Erythroblast (primary cell): ENCODE measurements at regions not wholly inside any gene's neighbourhood (a gene's known extent, or its start where the extent isn't known, plus 50 kb on each side); places are given as distances from the start of the nearest gene placed in this dataset.
"Not testable (repeated sequence)": the region's sequence is repeated elsewhere in the genome, so short reads cannot be mapped to it uniquely, and the experiment has no call there.

Source experiments
- GATA1 ChIP-seq: IDR thresholded peaks from 2 replicates; pipeline ENCODE4 v1.6.1; 2011; ENCODE audit warnings: low read depth, mild to moderate bottlenecking, control low read depth, low read length, moderate library complexity
- POLR2A ChIP-seq: IDR thresholded peaks from 2 replicates; pipeline ENCODE4 v1.6.1; 2011; ENCODE audit warnings: mild to moderate bottlenecking, low read length

- TF ChIP-seq POLR2A, GATA1: not testable (repeated sequence)
Measured at GRCh38 chr16:21532996-21533395, 66.4 kb upstream of the METTL9 start.
